ENCODE measurements at regions not wholly inside any gene's neighbourhood (a gene's known extent, or its start where the extent isn't known, plus 50 kb on each side); places are given as distances from the start of the nearest gene placed in this dataset.

GRCh38 chr16:48085729-48086128 is 70.1 kb downstream of the ABCC12 start (continued):
- TF ChIP-seq YY1 (IDR thresholded peaks at IDR 0.05; ENCODE audit: low read depth, low read length) = no peak
- no peak for TF ChIP-seq RBBP5 (IDR thresholded peaks at IDR 0.05; ENCODE audit: borderline replicate concordance, low read depth, low read length)
